DND-41 (cell line): ENCODE measurements at regions not wholly inside any gene's neighbourhood (a gene's known extent, or its start where the extent isn't known, plus 50 kb on each side); places are given as distances from the start of the nearest gene placed in this dataset.

Source experiments
- ATAC-seq: fragments of 200-7000 bp; cut with Tn5 transposase; 3 replicates; pipeline ENCODE4 v1.9.1; 2021; ENCODE audit warnings: low read depth; ENCODE audit not compliant: insufficient read depth
- DNase-seq: peaks from one replicate; pipeline ENCODE4 v3.0.0-alpha.2; 2020
- H2AFZ ChIP-seq: 2 replicates; pipeline ENCODE4 v1.6.0; 2012; ENCODE audit warnings: low read depth, low read length
- H3K27ac ChIP-seq: 2 replicates; pipeline ENCODE4 v1.5.1; 2012; ENCODE audit warnings: low read length, inconsistent platforms
- H3K27me3 ChIP-seq: fragments of 200-600 bp; sonication (generic); 2 replicates; pipeline ENCODE4 v1.6.0; 2012; ENCODE audit warnings: low read length, mild to moderate bottlenecking, inconsistent platforms; ENCODE audit not compliant: insufficient read depth, poor library complexity
- H3K36me3 ChIP-seq: 2 replicates; pipeline ENCODE4 v1.5.1; 2012; ENCODE audit warnings: low read length, inconsistent platforms; ENCODE audit not compliant: insufficient read depth
- H3K4me1 ChIP-seq: 2 replicates; pipeline ENCODE4 v1.5.1; 2012; ENCODE audit warnings: mild to moderate bottlenecking, low read length; ENCODE audit not compliant: insufficient read depth
- H3K4me2 ChIP-seq: 2 replicates; pipeline ENCODE4 v1.6.0; 2012; ENCODE audit warnings: mild to moderate bottlenecking, moderate library complexity, low read length, inconsistent platforms; ENCODE audit not compliant: insufficient read depth
- H3K4me3 ChIP-seq, 2 experiments: fragments of 200-600 bp in 1 of 2; shearing (Covaris generic) in 1 of 2; 2 replicates each; pipeline ENCODE4 v1.5.1; 2012 to 2016; ENCODE audit warnings: inconsistent platforms in 2 of 2, low read length in 2 of 2, mild to moderate bottlenecking in 2 of 2, low read depth in 1 of 2, moderate library complexity in 1 of 2
- H3K79me2 ChIP-seq: 2 replicates; pipeline ENCODE4 v1.6.0; 2012; ENCODE audit warnings: low read length, inconsistent platforms; ENCODE audit not compliant: insufficient read depth
- H3K9ac ChIP-seq: 2 replicates; pipeline ENCODE4 v1.6.0; 2012; ENCODE audit warnings: low read depth, mild to moderate bottlenecking, inconsistent platforms, low read length, moderate library complexity
- H3K9me3 ChIP-seq: 2 replicates; pipeline ENCODE4 v1.5.1; 2012; ENCODE audit warnings: low read length, moderate library complexity, mild to moderate bottlenecking, inconsistent platforms; ENCODE audit not compliant: insufficient read depth, severe bottlenecking
- H4K20me1 ChIP-seq: 2 replicates; pipeline ENCODE4 v1.6.0; 2012; ENCODE audit warnings: low read length; ENCODE audit not compliant: insufficient read depth
- CTCF ChIP-seq: IDR thresholded peaks from 2 replicates; pipeline ENCODE4 v1.5.1; 2012; ENCODE audit warnings: borderline replicate concordance, low read length, moderate library complexity, mild to moderate bottlenecking; ENCODE audit not compliant: poor library complexity, severe bottlenecking; ENCODE audit errors: extremely low read depth
- EZH2 ChIP-seq: IDR thresholded peaks from 3 replicates; pipeline ENCODE4 v1.6.1; 2012; ENCODE audit warnings: borderline replicate concordance, low read depth, mild to moderate bottlenecking, moderate library complexity, low read length, inconsistent platforms; ENCODE audit not compliant: severe bottlenecking

GRCh38 chr1:226481133-226481532 lies 67.4 kb upstream of the STUM start:
- no peaks in the 10 kb centered on the region for H3K79me2 ChIP-seq
- DNase-seq, result no peak
- H4K20me1 ChIP-seq, result no peaks in the 10 kb centered on the region; the same call in 1 of the 2 replicates
- H3K27me3 ChIP-seq, result peaks cover 52% of the 10 kb centered on the region
- H3K27ac ChIP-seq, result no peak overlapping the region
- no peak for TF ChIP-seq CTCF
- H3K9me3 ChIP-seq, result no peaks in the 10 kb centered on the region
- no peak for ATAC-seq
- H3K9ac ChIP-seq, result no peak overlapping the region
- no peak overlapping the region for H3K4me3 ChIP-seq
- no peaks in the 10 kb centered on the region for H3K4me1 ChIP-seq
- no peaks in the 10 kb centered on the region for H3K36me3 ChIP-seq
- H2AFZ ChIP-seq, result no peak overlapping the region
- no peak overlapping the region for H3K4me2 ChIP-seq

GRCh38 chr1:226482196-226482595 lies 66.4 kb upstream of the STUM start:
- Histone ChIP-seq H3K4me3 (no peak overlapping the region), H3K36me3 (no peaks in the 10 kb centered on the region), H3K27me3 (peaks cover 52% of the 10 kb centered on the region), H3K4me1 (no peaks in the 10 kb centered on the region), H2AFZ (no peak overlapping the region), H3K9ac (no peak overlapping the region), H3K27ac (no peak overlapping the region), H3K4me2 (no peak overlapping the region), H3K79me2 (no peaks in the 10 kb centered on the region), H3K9me3 (no peaks in the 10 kb centered on the region), H4K20me1 (no peaks in the 10 kb centered on the region; the same call in 1 of the 2 replicates)
- ATAC-seq, result no peak
- DNase-seq, result no peak
- TF ChIP-seq CTCF (no peak), EZH2 (no peak)

GRCh38 chr1:226482975-226483700 lies 65.4 kb upstream of the STUM start:
- H3K9me3 ChIP-seq, result no peaks in the 10 kb centered on the region
- ATAC-seq, result no peak
- no peak for DNase-seq
- H3K27me3 ChIP-seq, result peaks cover 53% of the 10 kb centered on the region
- H3K27ac ChIP-seq, result no peak overlapping the region
- TF ChIP-seq CTCF (no peak), EZH2 (no peak)
- no peak overlapping the region for H3K4me3 ChIP-seq
- H3K4me1 ChIP-seq, result no peaks in the 10 kb centered on the region
- H3K36me3 ChIP-seq, result no peaks in the 10 kb centered on the region
- no peak overlapping the region for H3K4me2 ChIP-seq
- no peaks in the 10 kb centered on the region for H3K79me2 ChIP-seq
- no peak overlapping the region for H3K9ac ChIP-seq
- no peak overlapping the region for H2AFZ ChIP-seq
- no peaks in the 10 kb centered on the region; the same call in 1 of the 2 replicates for H4K20me1 ChIP-seq
